ENCODE measurements at regions not wholly inside any gene's neighbourhood (a gene's known extent, or its start where the extent isn't known, plus 50 kb on each side); places are given as distances from the start of the nearest gene placed in this dataset.

DNA sequence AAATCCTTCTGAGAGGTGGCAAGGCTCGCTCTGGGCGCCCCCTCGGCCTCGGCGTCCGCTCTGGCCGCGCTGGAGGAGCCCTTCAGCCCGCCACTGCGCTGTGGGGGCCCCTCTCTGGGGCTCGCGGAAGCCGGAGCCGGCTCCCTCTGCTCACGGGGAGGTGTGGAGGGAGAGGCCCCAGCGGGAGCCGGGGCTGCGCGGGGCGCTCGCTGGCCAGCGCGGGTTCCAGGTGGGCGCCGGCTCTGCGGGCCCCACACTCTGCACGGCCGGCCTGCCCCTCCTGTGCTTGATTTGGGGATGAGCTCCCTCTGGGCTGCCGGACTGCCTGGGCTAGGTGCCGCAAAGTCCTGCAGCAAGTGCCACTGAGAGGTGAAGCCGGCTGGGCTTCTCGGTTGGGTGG, 1260.7 kb upstream of the PRMT6 start:
- Histone ChIP-seq H3K27ac (ENCODE audit: insufficient read length, low read depth, low read length) (no peak overlapping the region), H2BK20ac (ENCODE audit: low read depth, low read length, poor library complexity, severe bottlenecking) (no peak overlapping the region), H4K5ac (ENCODE audit: insufficient read length, low read depth, low read length) (no peak overlapping the region), H3K23me2 (ENCODE audit: insufficient read length, low read depth, low read length, poor library complexity, severe bottlenecking) (no peaks in the 10 kb centered on the region), H3K27me3 (ENCODE audit: insufficient read depth, low read length) (no peaks in the 10 kb centered on the region), H2BK120ac (ENCODE audit: low read depth, low read length, poor library complexity, severe bottlenecking) (no peak overlapping the region), H4K20me1 (ENCODE audit: control insufficient read depth, insufficient read depth, insufficient read length) (no peaks in the 10 kb centered on the region), H3K4me1 (ENCODE audit: insufficient read depth, low read length) (no peaks in the 10 kb centered on the region), H3K9me3 (ENCODE audit: control insufficient read depth, low read depth, low read length) (peaks cover 5% of the 10 kb centered on the region), H3K56ac (ENCODE audit: insufficient read length, low read depth, low read length) (no peak overlapping the region), H2BK15ac (ENCODE audit: low read depth, low read length) (no peak overlapping the region), H3K4me2 (ENCODE audit: insufficient read depth, insufficient read length, low read length) (no peak overlapping the region), H3K79me1 (ENCODE audit: insufficient read depth, low read depth, low read length, poor library complexity, severe bottlenecking) (no peaks in the 10 kb centered on the region), H2AK5ac (ENCODE audit: insufficient read length, low read length) (no peak overlapping the region), H3K23ac (ENCODE audit: insufficient read length, low read depth, low read length) (no peak overlapping the region), H3K4ac (ENCODE audit: low read depth, low read length) (no peak overlapping the region), H3K14ac (ENCODE audit: insufficient read depth, low read length) (no peak overlapping the region), H3T11ph (ENCODE audit: low read length) (no peak overlapping the region), H3K9ac (ENCODE audit: extremely low read depth, insufficient read length, low read length) (no peak overlapping the region), H4K8ac (replicated peaks; ENCODE audit: insufficient read length, low read depth, low read length) (no peak overlapping the region), H4K91ac (ENCODE audit: insufficient read length, low read depth, low read length) (no peak overlapping the region), H3K18ac (ENCODE audit: insufficient read length, low read depth, low read length) (no peak overlapping the region), H3K79me2 (ENCODE audit: insufficient read depth, low read length) (no peaks in the 10 kb centered on the region), H2AFZ (ENCODE audit: low read length) (no peak overlapping the region), H2BK5ac (ENCODE audit: insufficient read length, low read length) (no peak overlapping the region), H2BK12ac (ENCODE audit: insufficient read length, low read depth, low read length) (no peak overlapping the region)
- TF ChIP-seq, protein P1, sequence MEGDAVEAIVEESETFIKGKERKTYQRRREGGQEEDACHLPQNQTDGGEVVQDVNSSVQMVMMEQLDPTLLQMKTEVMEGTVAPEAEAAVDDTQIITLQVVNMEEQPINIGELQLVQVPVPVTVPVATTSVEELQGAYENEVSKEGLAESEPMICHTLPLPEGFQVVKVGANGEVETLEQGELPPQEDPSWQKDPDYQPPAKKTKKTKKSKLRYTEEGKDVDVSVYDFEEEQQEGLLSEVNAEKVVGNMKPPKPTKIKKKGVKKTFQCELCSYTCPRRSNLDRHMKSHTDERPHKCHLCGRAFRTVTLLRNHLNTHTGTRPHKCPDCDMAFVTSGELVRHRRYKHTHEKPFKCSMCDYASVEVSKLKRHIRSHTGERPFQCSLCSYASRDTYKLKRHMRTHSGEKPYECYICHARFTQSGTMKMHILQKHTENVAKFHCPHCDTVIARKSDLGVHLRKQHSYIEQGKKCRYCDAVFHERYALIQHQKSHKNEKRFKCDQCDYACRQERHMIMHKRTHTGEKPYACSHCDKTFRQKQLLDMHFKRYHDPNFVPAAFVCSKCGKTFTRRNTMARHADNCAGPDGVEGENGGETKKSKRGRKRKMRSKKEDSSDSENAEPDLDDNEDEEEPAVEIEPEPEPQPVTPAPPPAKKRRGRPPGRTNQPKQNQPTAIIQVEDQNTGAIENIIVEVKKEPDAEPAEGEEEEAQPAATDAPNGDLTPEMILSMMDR (conservative IDR thresholded peaks at IDR 0.05): no peak
- H3K27me3 Mint-ChIP-seq (ENCODE audit: low read depth): no peaks in the 10 kb centered on the region
- no peak overlapping the region for H3K27ac Mint-ChIP-seq
- no peak for DNase-seq
- H3K9me3 Mint-ChIP-seq: peaks cover 3 to 7% of the 10 kb centered on the region in 2 experiments; a peak in 3 of 5 replicates
- no peaks in the 10 kb centered on the region; a peak in 2 of 7 replicates for H3K36me3 Mint-ChIP-seq (ENCODE audit: insufficient read depth in 1 of 3, low read depth in 3 of 3)
- H3K4me3 Mint-ChIP-seq: no peak overlapping the region
- WGBS (ENCODE audit: extremely low coverage, insufficient read length, low lambda C conversion rate): no CpG with 5 or more reads among the region's 32 CpGs
- no peaks in the 10 kb centered on the region for H3K4me1 Mint-ChIP-seq

Measured in H9 (cell line).